SK-N-SH treated with all-trans-retinoic acid at 6 μM for 48 hours (cell line): ENCODE measurements at regions not wholly inside any gene's neighbourhood (a gene's known extent, or its start where the extent isn't known, plus 50 kb on each side); places are given as distances from the start of the nearest gene placed in this dataset.

Experiments used
- ATAC-seq: fragments of 200-7000 bp; cut with Tn5 transposase; 3 replicates; pipeline ENCODE4 v1.9.1; 2020; ENCODE audit warnings: mild to moderate bottlenecking, moderate library complexity
- ARNTL ChIP-seq: fragments of 450-650 bp; formaldehyde crosslinking; IDR thresholded peaks from 2 replicates; pipeline ENCODE4 v1.5.0; 2020; ENCODE audit warnings: low read depth, mild to moderate bottlenecking, moderate library complexity, borderline replicate concordance
- BACH2 ChIP-seq: fragments of 250-450 bp; sonication (Bioruptor Pico); IDR thresholded peaks from 2 replicates; pipeline ENCODE4 v1.9.0; 2021; ENCODE audit warnings: mild to moderate bottlenecking, borderline replicate concordance
- CREB5 ChIP-seq: fragments of 250-450 bp; sonication (Bioruptor Pico); IDR thresholded peaks from 2 replicates; pipeline ENCODE4 v1.5.1; 2020; ENCODE audit warnings: low read depth, mild to moderate bottlenecking, moderate library complexity
- CSRNP3 ChIP-seq: fragments of 250-450 bp; sonication (Bioruptor Pico); IDR thresholded peaks from 2 replicates; pipeline ENCODE4 v1.5.1; 2021; ENCODE audit warnings: mild to moderate bottlenecking, moderate library complexity
- ESRRG ChIP-seq: fragments of 250-450 bp; sonication (Bioruptor Pico); IDR thresholded peaks from 2 replicates; pipeline ENCODE4 v1.6.1; 2021; ENCODE audit warnings: mild to moderate bottlenecking
- GLIS3 ChIP-seq: fragments of 250-450 bp; sonication (Bioruptor Pico); IDR thresholded peaks from 2 replicates; pipeline ENCODE4 v1.5.0; 2020; ENCODE audit warnings: mild to moderate bottlenecking, moderate library complexity
- ISL1 ChIP-seq: fragments of 250-450 bp; sonication (Bioruptor Pico); IDR thresholded peaks from 2 replicates; pipeline ENCODE4 v2.1.2; 2022; ENCODE audit warnings: mild to moderate bottlenecking, moderate library complexity
- OSR1 ChIP-seq: fragments of 250-450 bp; sonication (Bioruptor Pico); IDR thresholded peaks from 2 replicates; pipeline ENCODE4 v1.8.0; 2022; ENCODE audit warnings: moderate library complexity, mild to moderate bottlenecking, inconsistent platforms
- PATZ1 ChIP-seq: fragments of 250-450 bp; sonication (Bioruptor Pico); IDR thresholded peaks from 2 replicates; pipeline ENCODE4 v1.8.0; 2020; ENCODE audit warnings: mild to moderate bottlenecking, moderate library complexity, borderline replicate concordance
- POU6F1 ChIP-seq: fragments of 250-450 bp; sonication (Bioruptor Pico); IDR thresholded peaks from 2 replicates; pipeline ENCODE4 v1.8.0; 2021; ENCODE audit warnings: low read depth, mild to moderate bottlenecking, moderate library complexity, borderline replicate concordance
- PPARA ChIP-seq: fragments of 250-450 bp; sonication (Bioruptor Pico); IDR thresholded peaks from 2 replicates; pipeline ENCODE4 v1.5.0; 2020; ENCODE audit warnings: mild to moderate bottlenecking, borderline replicate concordance
- RARB ChIP-seq: fragments of 250-450 bp; sonication (Bioruptor Pico); IDR thresholded peaks from 2 replicates; pipeline ENCODE4 v1.8.0; 2021; ENCODE audit warnings: mild to moderate bottlenecking, moderate library complexity
- SNAI2 ChIP-seq: fragments of 250-450 bp; sonication (Bioruptor Pico); IDR thresholded peaks from 2 replicates; pipeline ENCODE4 v1.5.0; 2020; ENCODE audit warnings: mild to moderate bottlenecking, moderate library complexity
- TOX ChIP-seq: fragments of 250-450 bp; sonication (Bioruptor Pico); IDR thresholded peaks from 2 replicates; pipeline ENCODE4 v1.8.0; 2021; ENCODE audit warnings: mild to moderate bottlenecking, moderate library complexity, borderline replicate concordance
- ZC3H10 ChIP-seq: fragments of 250-450 bp; sonication (Bioruptor Pico); IDR thresholded peaks from 2 replicates; pipeline ENCODE4 v1.5.1; 2021; ENCODE audit warnings: mild to moderate bottlenecking, moderate library complexity
- ZFP3 ChIP-seq: fragments of 250-450 bp; sonication (Bioruptor Pico); IDR thresholded peaks from 2 replicates; pipeline ENCODE4 v1.5.0; 2020; ENCODE audit warnings: mild to moderate bottlenecking, moderate library complexity
- ZFP30 ChIP-seq: fragments of 450-650 bp; formaldehyde crosslinking; IDR thresholded peaks from 2 replicates; pipeline ENCODE4 v1.5.0; 2022; ENCODE audit warnings: mild to moderate bottlenecking, moderate library complexity
- ZNF70 ChIP-seq: fragments of 450-650 bp; formaldehyde crosslinking; IDR thresholded peaks from 2 replicates; pipeline ENCODE4 v1.5.0; 2020; ENCODE audit warnings: mild to moderate bottlenecking, moderate library complexity

GRCh38 chr13:112172017-112172416 is 105.1 kb downstream of the SOX1 start:
- no peak for TF ChIP-seq ZC3H10 (CRISPR knock-in tag)
- TF ChIP-seq ZNF70 (CRISPR knock-in tag): no peak
- no peak for TF ChIP-seq CSRNP3 (CRISPR knock-in tag)
- no peak for TF ChIP-seq GLIS3 (CRISPR knock-in tag)
- TF ChIP-seq ISL1: no peak
- ATAC-seq: no peak

- TF ChIP-seq CREB5 (CRISPR knock-in tag) (no peak), ARNTL (no peak), GLIS3 (CRISPR knock-in tag) (no peak), OSR1 (CRISPR knock-in tag) (no peak)
- TF ChIP-seq, all 23 proteins: peak for 0
- ATAC-seq: no peak
Observed at GRCh38 chr13:112172641-112173251, 105.8 kb downstream of the SOX1 start.

- no peak for TF ChIP-seq ZC3H10 (CRISPR knock-in tag)
- no peak for TF ChIP-seq ZFP3
- no peak for TF ChIP-seq ESRRG (CRISPR knock-in tag)
- no peak for TF ChIP-seq ZFP30
- TF ChIP-seq ISL1: no peak
- no peak for TF ChIP-seq TOX
- TF ChIP-seq GLIS3 (CRISPR knock-in tag): no peak
- TF ChIP-seq BACH2 (CRISPR knock-in tag): no peak
- TF ChIP-seq ARNTL: no peak
- TF ChIP-seq CREB5 (CRISPR knock-in tag): no peak
- no peak for TF ChIP-seq POU6F1 (CRISPR knock-in tag)
- no peak for TF ChIP-seq ZNF70 (CRISPR knock-in tag)
- no peak for ATAC-seq
Observed at GRCh38 chr13:112174476-112175110, 107.6 kb downstream of the SOX1 start.

GRCh38 chr13:112175162-112176075 is 108.5 kb downstream of the SOX1 start:
- no peak for ATAC-seq
- TF ChIP-seq PPARA (CRISPR knock-in tag): no peak
- TF ChIP-seq ZFP30: no peak
- TF ChIP-seq CREB5 (CRISPR knock-in tag): no peak
- TF ChIP-seq RARB: no peak
- TF ChIP-seq ZC3H10 (CRISPR knock-in tag): no peak
- no peak for TF ChIP-seq ARNTL
- TF ChIP-seq ISL1: no peak
- no peak for TF ChIP-seq SNAI2
- no peak for TF ChIP-seq POU6F1 (CRISPR knock-in tag)
- no peak for TF ChIP-seq ESRRG (CRISPR knock-in tag)
- no peak for TF ChIP-seq BACH2 (CRISPR knock-in tag)
- TF ChIP-seq PATZ1 (CRISPR knock-in tag): no peak
